ENCODE measurements at regions not wholly inside any gene's neighbourhood (a gene's known extent, or its start where the extent isn't known, plus 50 kb on each side); places are given as distances from the start of the nearest gene placed in this dataset.
A peak's percentile ranks its signal among the peaks of the same experiment; 100 is the strongest.

DNA sequence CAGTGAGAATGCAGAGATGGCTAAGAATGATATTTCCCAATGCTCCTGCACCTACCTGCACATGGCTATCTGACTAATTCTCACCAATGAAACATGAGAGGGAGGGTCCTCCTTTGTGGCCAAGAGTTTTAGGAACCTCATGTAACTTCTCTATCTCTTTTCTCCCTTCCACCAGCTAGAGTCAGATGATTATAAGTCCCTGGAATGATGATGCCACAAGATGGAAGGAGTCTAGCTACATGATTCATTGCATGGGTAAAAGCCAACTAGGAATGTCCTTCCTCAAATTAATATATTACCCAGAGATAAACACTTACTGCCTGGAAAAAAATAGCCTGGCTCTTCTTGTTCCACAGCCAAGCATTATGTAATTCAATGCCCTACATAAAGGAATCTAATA is 55.1 kb upstream of the AASS start:
- Histone ChIP-seq H3K27ac (peak overlapping the region in 1 of 4 donors; percentile 19), H3K27me3 (no peaks in the 10 kb centered on the region), H3K4me3 (no peak overlapping the region), H3K4me1 (peaks cover 6 to 19% (median 12%) of the 10 kb centered on the region in 3 donors), H3K36me3 (no peaks in the 10 kb centered on the region), H3K9me3 (no peaks in the 10 kb centered on the region)
- FAIRE-seq, result no peak
- intact Hi-C loops (cut with DNase I), result no loop called here
- ATAC-seq, result peak; percentile 90 to 93 (median 90)
- peak in 2 of 6 donors; percentile 17 to 21 for DNase-seq
- TF ChIP-seq, protein P1, sequence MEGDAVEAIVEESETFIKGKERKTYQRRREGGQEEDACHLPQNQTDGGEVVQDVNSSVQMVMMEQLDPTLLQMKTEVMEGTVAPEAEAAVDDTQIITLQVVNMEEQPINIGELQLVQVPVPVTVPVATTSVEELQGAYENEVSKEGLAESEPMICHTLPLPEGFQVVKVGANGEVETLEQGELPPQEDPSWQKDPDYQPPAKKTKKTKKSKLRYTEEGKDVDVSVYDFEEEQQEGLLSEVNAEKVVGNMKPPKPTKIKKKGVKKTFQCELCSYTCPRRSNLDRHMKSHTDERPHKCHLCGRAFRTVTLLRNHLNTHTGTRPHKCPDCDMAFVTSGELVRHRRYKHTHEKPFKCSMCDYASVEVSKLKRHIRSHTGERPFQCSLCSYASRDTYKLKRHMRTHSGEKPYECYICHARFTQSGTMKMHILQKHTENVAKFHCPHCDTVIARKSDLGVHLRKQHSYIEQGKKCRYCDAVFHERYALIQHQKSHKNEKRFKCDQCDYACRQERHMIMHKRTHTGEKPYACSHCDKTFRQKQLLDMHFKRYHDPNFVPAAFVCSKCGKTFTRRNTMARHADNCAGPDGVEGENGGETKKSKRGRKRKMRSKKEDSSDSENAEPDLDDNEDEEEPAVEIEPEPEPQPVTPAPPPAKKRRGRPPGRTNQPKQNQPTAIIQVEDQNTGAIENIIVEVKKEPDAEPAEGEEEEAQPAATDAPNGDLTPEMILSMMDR (IDR thresholded peaks at IDR 0.05), result no peak

DNA sequence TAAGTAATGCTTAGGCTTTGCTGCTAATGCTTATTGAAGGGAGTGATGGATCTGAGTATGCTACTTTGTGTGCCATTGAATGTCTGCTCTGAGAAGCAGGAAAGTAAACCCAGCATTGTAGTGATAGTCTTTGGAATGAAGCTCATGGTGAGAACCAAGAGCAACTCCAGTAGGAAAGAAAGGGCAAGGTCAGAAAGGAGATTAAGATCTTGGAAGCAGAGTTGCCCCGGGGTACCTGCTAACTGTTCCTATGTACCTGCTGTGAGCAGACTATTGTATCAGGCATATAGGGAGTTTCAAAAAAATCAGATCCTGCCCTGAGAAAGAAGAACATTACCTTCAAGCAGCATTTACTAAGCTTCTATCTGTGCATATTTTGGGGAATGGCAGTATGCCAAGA is 54.5 kb upstream of the AASS start:
- FAIRE-seq (no peak), DNase-seq (no peak), ATAC-seq (no peak)
- H3K27me3 ChIP-seq, result no peaks in the 10 kb centered on the region
- no peaks in the 10 kb centered on the region for H3K36me3 ChIP-seq
- peaks cover 6 to 19% (median 12%) of the 10 kb centered on the region in 3 donors for H3K4me1 ChIP-seq
- TF ChIP-seq, protein P1 (IDR thresholded peaks at IDR 0.05), result no peak
- H3K27ac ChIP-seq, result no peak overlapping the region
- H3K4me3 ChIP-seq, result no peak overlapping the region
- intact Hi-C loops (cut with DNase I), result no loop called here
- no peaks in the 10 kb centered on the region for H3K9me3 ChIP-seq
- 12 to 35% methylated on average over 1 of the region's 1 CpG for WGBS, 2 donors

Measured in pancreas (tissue), 10 donors.